Hindlimb muscle (tissue), 1 donor: ENCODE measurements at regions not wholly inside any gene's neighbourhood (a gene's known extent, or its start where the extent isn't known, plus 50 kb on each side); places are given as distances from the start of the nearest gene placed in this dataset.

ENCODE experiments used
- DNase-seq: peaks from one replicate; pipeline ENCODE4 v3.0.0-alpha.2; 2013

DNA sequence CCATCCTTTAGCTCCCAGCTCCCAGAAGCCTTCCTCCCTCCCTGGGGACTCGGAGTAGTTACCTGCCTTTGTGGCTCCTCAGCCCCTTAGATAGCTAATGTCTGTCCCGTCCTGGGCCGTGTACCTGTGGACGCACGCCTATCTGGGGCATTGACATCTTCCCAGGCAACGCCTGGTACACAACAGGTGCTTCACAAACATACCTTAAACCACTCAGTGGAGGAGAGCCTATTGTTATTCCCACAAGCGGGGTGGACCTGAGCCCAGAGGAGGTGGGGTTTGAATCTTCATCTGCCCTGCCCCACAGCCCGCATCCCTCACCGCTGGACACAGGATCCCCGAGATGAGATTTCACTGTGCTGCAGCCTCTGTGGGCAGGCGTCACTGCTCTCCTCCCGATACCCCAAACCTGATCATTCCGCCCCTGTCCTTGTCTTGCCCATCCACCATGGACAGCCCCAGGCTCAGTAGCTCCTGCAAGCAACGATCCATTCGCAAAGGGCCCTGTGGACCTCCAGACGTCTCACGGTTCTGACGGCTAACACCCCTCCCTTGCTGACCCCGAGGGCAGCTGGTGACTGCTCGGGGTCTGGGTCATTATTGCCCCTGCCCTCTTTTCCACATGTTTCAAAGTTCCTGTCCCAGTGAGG lies 73.8 kb upstream of the SHISAL1 start:
- DNase-seq = no peak

DNA sequence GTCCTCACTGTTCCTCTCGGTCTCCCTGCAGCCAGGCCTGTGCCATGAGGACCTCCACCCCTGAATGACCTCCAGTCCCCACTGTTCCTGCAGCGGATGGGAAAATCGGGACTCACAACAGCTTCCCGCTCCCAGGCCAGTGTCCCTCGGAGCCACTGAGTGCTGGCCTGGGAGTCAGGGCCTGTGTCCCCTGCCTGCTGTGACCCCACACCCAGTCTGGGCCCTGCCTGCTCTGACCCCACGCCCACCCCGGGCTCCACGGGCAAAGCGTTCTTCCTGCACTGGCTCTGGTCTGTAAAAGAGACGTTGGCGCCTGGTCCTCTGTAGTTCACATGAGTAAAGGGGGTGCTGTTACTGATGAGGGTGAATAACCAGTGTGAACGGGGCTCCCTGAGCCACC lies 73.0 kb upstream of the SHISAL1 start:
- DNase-seq = no peak

DNA sequence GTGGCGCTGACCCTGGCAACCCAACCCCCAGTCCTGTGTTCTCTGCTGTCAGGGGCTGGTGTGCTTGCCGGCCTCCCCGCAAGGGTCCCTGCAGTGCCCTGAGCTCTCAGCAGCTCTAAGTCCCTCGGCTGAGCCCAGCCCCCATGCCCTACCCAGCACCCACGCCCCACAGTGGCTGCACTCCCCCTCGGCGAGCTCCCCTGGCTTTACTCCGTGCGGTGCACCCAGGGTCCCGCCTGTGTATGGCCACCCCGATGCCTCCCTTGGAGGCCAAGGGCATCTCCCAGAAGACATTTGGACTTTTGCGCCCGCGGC lies 72.5 kb upstream of the SHISAL1 start:
- no peak for DNase-seq

DNA sequence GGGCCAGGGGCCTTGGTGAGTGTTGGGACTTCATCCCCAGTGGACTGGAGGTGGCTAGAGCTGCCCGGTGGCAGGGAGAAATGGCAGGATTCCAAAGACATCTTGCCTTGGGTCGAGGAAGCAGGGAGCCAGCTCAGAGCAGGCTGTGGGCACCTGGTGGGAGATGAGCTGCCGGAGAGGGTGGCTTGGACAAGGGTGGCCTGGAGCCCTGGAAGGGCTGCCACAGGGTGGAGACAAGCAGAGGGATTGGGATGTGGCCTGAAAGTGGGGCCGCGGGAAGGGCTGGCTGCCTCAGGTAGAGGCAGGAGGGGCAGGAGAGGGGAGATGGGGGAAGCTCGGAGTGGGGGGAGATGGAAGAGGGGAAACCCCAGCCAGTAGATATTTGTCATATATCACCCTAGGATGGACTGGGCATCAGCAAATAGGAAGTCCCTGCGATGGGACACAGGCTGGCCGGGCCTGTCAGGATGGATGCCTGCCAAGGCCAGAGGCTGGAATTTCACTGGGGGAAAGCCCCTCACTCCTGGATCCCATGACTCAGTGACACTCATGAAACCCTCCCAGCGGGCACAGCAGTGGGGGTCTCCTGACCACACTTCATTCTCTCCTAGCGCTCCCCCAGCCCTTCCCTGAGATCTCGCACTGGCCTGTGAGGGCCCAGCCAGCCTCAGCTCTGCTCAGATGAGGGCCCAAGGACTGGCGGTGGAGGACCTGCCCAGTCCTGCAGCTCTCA lies 72.0 kb upstream of the SHISAL1 start:
- no peak for DNase-seq

DNA sequence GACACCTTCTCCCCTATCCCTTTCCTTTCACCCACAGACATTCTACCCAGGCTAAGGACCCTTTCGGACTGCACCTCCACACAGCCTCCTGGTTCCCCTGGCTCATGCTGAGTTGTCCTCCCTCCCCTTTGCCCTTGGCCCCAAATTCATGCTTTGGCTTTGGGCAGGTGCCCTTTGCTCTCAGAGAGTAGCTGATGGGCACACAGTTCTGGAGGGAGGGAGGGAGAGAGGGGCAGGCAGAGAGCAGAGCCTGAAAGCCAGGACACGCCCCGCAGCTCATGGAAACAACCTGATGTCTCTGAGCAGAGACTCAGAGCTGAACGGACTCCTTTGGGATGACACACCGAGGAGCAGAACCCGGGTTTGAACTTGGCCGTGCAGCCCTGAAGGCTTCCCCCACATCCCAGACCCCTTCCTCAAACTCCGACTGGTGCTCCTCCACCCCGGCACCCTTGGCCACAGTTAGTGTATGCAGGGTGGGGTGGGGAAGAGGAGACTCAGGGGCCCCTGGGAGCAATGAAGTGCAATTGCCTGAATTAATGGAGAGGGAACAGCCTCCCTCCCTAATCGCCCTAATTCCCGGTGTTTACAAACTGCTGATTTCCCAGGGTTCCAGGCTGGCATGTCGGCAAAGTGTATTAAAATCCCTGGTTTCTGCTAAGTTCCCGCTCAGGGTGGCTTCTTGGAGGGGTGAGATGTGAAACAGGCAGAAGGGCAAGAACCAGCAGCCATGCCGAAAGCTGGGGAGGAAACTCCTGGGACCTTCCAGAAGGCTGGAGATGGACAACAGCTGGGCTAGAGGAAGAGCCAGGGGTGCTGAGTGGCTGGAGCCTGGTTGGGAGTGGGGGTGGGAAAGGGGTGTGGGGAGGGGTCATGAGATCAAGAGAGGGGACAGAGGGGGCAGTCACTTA lies 71.2 kb upstream of the SHISAL1 start:
- no peak for DNase-seq

DNA sequence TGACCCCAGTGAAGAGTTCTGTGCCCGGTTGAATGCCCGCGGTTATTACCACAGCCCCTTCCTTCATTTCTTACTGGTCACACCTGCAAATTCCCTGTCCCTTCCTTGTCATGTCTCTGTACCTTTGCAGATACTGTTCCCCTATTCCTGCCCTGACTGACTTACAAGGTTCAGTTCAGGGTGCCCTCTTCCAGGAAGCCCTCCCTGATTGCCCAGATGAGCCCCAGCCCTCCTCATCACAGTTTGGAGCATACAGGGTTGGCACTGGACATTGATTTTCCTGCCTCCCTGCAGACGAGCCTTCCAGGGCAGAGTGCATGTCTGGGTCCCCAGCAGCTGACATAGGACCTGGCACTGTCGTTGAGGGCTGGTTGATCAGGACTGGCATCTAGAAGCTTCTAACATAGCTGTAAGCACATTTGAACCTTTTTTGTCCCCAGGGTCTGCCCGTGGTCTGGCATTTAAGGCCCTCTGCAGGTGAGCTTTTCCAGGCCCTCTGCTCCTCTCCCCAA lies 70.4 kb upstream of the SHISAL1 start:
- no peak for DNase-seq

DNA sequence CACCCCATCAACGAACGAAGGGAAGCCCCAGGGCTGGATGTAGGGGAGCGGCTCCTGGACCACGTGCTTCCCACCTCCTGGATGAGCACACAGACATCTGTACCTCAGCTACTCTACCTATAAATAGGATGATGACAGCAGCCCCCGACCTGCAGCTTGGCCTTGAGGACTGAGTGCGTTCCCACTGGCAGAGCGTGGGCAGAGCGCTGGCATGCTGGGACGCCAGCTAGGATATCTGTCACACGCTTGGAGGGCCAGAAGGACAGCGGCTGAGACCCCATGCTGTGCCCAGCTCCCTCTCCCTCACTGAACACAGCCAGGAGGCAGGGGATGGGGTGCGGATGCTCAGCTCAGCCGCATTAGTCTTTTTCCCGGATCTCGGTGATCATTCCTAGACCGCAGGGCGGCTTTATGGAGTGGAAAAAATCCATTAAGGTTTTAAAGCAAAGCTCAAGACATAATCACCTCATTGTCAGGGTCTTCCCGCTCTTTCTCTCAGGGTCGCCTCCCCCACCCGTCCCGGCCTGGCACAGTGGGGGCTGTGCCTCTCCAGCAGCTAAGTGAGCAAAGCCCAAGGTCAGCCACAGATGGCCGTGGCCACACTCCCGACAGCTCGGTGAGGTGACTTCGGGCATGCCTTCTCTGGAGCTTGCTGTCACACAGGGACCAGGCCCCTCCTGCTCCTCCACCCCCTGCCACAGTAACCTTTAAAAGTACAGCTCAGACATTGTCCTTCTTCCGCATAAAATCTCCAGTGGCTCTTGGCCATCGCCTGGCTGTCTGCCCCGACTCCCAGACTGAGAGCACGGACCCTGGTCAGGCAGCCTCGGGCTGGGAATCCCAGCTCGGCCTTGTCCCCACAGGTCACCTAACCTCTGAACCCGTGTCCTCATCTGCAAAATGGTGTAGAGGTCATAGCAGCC lies 69.6 kb upstream of the SHISAL1 start:
- no peak for DNase-seq

DNA sequence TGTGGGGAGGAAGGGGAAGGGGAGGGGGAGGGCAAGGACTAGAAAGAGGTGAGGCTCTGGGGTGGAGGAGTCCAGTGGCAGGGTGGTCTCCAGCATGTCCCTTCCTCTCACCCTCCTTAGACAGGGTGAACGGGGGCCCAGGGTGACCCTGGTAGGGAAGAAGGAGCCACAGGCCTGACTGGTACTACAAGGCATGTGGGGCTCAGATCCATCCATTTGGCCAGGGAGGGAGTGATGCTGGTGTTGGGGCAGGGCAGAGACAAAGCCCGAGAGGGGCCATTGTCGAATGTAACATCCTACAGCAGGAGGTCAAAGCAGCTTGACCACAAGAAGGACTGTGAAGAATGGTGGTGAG lies 69.0 kb upstream of the SHISAL1 start:
- DNase-seq = no peak

DNA sequence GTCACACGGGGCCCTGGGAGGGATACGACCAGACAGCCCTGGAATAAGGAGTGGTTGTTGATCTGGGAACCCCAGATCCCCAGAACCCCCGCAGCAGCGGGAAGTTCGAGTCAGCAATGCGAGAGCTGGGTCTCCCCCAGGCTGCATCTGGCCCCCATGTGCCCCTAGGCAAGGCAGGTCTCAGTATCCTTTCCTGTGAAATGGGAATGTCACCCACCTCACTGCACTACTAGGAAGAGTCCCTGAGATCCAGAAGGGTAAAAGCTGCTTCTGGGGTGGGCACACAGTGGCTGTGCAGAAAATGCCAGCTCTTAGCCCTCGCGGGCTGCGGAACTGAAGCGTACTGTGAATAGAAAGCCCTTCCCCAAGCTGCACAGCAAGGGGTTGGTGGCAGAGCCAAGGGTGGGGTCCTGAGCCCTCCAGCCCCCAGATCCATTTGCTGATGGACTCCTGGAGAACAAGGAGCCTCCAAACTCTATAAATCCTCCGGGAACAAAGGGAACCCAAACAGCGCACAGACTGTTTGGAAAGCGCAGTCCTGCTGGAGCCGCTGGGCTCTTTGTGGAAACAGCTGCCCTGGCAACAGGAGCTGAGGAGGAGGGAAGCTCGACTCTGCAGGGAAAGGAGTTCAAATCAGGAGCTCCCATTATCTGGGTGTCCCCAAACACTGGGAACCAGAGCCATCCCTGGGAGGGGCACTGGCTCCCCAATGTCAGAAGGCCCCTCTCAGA lies 68.2 kb upstream of the SHISAL1 start:
- DNase-seq = peak; percentile 46

DNA sequence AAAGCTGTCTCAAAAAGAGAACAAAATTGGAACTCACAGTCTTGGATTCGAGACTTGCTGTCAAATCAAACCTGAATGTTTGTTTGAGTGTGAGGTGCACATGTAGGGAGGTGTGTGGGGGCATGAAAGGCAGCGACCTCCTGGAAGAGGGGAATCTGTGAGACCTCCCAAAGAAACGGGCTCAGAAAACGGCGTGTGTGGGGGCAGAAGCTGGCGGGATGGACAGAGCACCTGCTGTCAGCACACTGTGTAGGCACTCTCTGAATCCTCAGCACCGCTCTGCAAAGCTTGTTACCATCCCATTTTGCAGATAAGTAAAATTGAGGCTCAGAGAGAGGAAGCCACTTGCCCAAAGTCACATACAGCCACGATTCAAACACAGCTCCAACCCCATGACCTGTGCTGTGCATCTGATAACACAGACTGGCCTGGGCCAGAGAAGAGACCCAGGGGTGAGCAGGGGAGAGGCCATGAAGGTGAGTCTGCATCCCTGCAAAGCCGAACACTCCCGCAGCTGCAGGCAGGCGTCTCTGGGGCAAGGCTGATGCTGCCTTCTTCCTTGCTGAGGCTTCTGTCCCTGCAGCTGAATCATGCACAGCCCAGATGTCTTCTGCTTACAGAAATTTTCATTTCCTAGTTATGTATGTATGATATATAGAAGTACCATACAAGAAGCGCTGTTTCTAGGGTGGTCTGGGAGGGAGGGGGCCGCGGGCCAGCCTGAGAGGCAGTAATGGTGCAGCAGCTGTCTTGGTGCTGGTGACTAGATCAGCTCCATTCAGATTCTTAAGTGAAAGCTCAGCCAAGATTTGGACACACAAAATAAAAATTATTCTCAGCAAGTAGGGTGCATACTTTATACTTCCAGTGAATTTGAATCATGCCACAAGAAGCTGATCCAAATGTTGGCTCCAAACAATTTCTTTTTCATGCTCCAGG lies 67.3 kb upstream of the SHISAL1 start:
- peak; percentile 44 for DNase-seq

DNA sequence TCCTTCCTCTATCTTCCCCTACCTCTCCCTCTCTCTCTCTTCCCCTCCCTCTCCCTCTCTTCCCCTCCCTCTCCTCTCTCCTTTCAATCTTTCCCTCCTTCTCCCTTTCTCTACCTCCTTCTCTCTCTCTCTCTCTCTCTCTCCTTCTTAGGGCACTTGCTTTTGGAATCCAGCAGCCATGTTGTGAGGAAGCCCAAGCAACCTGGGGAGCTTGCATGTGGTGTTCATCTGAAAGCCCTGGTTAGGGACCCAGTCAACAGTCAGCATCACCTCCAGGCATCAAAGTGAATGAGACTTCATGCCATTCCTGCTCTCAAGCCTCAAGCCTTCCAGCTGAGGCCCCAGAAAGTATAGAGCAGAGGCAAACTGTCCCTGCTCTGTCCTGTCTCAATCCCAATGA lies 65.6 kb upstream of the SHISAL1 start:
- DNase-seq = no peak

DNA sequence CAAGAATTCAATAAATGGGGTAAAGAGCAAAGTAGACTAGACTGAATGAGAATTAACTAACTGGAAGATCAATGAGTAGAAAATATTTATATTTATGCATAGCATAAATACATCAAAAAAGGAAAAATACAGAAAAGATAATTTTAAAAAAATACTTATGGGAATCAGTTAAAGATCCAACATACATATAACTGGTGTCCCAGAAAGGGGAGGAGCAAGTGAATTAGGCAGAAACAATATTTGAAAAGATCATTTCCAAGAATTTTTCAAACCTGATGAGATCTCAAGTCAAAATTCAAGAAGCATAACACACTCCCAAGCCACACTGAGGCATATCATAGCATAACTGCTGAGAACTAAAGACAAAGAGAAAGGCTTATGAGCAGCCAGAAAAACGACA lies 62.7 kb upstream of the SHISAL1 start:
- DNase-seq = no peak

DNA sequence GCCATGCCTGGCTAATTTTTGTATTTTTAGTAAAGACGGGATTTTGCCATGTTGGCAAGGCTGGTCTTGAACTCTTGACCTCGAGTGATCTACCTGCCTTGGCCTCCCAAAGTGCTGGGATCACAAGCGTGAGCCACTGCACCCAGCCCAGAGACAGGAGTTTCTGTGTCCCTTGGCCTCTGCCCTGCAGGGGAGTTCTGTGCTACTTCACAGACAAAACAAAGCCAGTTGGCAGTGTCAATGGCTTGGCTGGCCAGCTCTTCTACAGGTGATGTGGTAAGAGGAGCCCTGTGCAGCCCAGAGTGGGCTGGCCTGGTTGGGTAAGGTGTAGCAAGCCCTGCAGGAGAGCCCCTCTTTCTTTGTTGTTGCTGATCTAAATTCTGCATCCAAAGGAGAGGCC lies 60.5 kb upstream of the SHISAL1 start:
- DNase-seq = no peak

DNA sequence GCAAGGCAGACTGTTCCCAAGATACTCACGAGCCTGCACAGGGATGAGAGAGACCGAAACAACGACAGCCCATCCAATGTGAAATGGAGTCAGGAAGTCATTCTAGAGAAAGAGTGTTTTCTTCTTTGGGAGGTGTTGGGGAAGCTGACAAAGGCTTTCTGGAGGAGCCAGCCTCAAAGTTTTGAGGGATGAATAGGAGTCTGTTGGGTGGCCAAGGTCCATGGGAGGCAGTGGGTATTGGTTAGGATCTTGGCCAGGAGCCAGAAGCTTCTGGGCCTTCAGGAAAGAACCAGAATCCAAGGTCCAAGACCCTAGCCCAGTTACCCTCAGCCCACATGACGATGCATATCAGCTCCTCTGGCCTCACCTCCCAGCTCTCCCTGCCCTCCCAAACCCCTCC lies 59.9 kb upstream of the SHISAL1 start:
- no peak for DNase-seq

DNA sequence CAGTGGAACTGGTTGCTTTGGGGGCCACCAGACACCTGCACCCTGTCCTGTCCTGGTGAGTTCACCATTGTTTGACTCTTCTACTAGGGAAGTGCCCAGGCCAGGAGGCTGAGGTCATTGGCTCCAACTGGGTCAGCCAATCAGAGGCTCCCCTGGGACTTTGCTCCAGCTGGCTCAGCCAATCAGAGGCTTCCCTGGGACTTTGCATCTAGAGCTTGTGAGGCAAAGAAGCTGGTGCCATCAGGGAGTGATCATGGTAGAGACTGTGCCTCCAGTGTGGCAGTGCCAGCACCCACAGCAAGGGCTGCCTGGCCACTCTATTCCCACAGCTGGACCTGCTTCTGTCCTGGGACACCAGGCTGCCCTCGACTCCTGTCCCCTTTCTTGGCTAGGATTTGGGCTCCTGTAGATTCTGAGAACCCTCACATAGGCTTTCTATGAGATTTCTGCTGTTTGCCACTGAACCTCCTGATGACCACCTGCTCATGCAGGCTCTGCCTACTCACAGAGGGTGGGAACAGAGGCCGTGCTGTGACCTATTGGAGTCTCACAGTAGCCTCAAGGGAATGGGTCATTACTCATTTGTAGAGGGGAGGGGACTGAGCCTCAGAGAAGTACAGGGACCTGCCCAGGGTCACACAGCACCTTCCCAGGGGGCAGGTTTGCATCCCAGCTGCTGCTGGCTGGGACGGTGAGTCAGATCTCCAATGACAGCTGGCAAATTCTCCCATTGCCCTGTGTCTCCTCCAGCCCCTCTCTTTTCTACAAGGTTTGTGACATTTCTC lies 59.2 kb upstream of the SHISAL1 start:
- no peak for DNase-seq

DNA sequence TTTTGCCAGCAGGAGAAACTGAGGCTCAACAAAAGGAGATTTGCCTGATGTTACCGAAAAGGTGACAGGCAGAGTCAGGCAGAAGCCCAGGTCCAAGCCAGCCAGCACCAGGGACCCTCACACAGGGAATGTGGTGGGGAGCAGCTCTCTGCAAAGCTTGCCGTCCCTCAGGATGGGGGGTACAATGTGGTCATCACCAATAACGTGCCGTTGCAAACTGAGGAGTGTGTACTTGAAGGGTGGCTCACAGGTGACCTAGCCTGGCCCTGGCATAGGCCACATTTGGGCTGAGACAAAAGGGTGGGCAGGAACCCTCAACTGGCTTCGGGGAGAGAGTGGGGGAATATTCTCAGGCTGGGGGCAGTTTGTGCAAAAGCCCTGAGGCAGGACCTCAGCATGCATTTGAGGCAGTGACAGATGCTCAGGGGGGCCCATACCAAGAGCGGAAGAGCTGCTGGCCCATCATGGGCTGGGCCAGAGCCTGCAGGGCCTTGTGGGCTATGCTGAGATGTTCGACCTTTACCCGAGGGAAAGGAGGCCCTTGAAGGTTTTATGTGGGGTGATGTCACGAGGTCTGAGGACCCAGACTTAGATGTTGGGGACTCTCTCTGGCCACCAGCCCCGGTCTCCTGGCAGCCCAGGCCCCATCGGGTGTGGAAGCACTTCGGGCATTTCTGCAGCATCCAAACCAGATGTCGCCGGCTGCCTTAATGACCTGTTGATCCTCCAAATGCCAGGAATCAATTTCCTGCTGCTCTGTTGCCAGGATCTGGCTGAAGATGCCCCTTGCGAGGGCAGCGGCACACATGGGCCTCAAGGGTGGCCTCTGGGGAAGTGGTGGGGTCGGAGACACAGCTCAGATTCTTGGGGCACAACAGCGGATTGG lies 57.4 kb upstream of the SHISAL1 start:
- DNase-seq = no peak

DNA sequence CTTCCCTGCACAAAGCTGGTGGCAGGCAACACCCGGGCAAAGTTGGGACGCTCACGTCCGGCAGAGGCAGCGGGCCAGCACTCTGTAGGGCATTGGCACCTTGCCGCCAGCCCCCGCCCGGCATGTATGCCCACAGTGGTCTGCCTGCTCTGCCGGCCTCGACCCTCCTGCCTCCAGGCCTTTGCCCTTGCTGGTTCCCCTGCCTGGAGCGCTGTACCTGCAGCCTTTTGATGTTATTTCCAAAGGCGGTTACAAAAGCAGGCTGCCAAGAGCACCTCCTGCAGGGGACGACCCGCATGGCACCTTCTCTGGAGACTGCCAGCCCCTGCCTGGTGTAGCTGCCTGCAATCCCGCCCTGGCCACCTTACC lies 56.5 kb upstream of the SHISAL1 start:
- DNase-seq = no peak

DNA sequence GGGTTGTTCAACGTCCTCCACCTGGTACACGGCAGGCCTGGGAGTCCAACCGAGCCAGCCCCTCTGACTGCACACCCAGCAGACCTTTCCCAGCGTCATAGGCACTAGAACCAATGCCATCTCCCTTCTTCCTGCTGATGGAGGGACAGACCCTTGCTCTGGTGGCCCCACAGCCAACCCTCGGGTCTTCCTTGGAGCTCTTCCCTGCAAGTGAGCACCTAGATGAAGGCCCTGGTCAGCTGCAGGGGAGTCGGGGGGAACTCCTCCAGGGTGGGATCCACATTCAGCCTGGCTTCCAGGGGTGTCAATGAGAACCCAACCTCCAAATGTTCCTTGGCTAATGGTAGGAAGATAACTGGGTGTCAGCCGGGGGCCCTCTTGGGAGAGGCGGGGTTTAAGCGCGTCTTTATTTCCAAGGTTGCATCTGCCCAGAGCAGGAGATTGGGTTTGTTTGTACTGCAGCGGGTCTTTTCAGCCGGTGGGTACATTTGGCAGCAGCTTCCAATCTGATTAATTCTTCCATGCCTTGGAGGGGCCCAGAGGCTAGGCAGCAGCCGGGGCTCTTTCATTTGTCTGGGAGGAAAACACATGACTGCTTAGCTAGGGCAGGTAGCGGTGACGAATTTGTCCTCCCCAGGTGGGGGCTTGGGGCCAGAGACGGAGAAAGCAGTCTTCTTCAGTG lies 56.0 kb upstream of the SHISAL1 start:
- DNase-seq = no peak
